K562 (cell line): ENCODE measurements at regions not wholly inside any gene's neighbourhood (a gene's known extent, or its start where the extent isn't known, plus 50 kb on each side); places are given as distances from the start of the nearest gene placed in this dataset.
"Not testable (repeated sequence)": the region's sequence is repeated elsewhere in the genome, so short reads cannot be mapped to it uniquely, and the experiment has no call there.

Source experiments
- ATAC-seq: fragments of 200-7000 bp; cut with Tn5 transposase; 3 replicates; pipeline ENCODE4 v1.9.1; 2020; ENCODE audit warnings: moderate library complexity
- BruUV-seq: library from RNA; stranded (reverse); fragments of 400-500 nt; replicated peaks from 2 replicates; lab custom pipeline; 2021; lab: Mats Ljungman, UMichigan
- CTCF ChIA-PET: fragments of 300-600 bp; formaldehyde crosslinking; extraction: SDS; loops from one replicate; lab custom pipeline; 2021; ENCODE audit warnings: low intra/inter-chr PET ratio; lab: Yijun Ruan, JAX
- POLR2A ChIA-PET: fragments of 300-600, 350-650 bp; sonication (Branson Sonifier 250); formaldehyde crosslinking; extraction: SDS; loops from one replicate; lab custom pipeline; 2021; ENCODE audit warnings: antibody characterized with exemption, inconsistent platforms; lab: Yijun Ruan, JAX
- DNase-seq, 4 experiments: peaks; one replicate each; pipeline versions ENCODE4 v3.0.0 to v3.0.0-alpha.2; 2011 to 2018; ENCODE audit warnings: low spot score in 3 of 4, mixed read lengths in 3 of 4; ENCODE audit errors: extremely low read depth in 1 of 4
- FAIRE-seq: peaks from 2 replicates; lab custom pipeline; 2011; peaks lifted over from hg19 to GRCh38; lab: Jason Lieb, UNC
- H2AFZ ChIP-seq: 2 replicates; pipeline ENCODE4 v1.6.0; 2011; ENCODE audit warnings: low read depth, low read length, control low read depth, inconsistent platforms
- H3K27ac ChIP-seq: fragments of 200-600 bp; 3 replicates; pipeline ENCODE4 v1.8.0; 2011; ENCODE audit warnings: low read depth, mild to moderate bottlenecking, control low read depth, inconsistent platforms, low read length, moderate library complexity, mixed read lengths; ENCODE audit errors: extremely low read depth
- H3K27me3 ChIP-seq, 2 experiments: fragments of 300-600 bp in 1 of 2; 2 replicates in 1 of 2; 3 replicates in 1 of 2; pipeline versions ENCODE4 v1.6.0 to v1.8.0; 2011; ENCODE audit warnings: inconsistent platforms in 2 of 2, low read length in 2 of 2, mild to moderate bottlenecking in 1 of 2, mixed read lengths in 1 of 2, moderate library complexity in 1 of 2; ENCODE audit not compliant: control insufficient read depth in 2 of 2, insufficient read depth in 2 of 2
- H3K36me3 ChIP-seq: fragments of 300-600 bp; 3 replicates; pipeline ENCODE4 v1.8.0; 2011; ENCODE audit warnings: mild to moderate bottlenecking, low read length, inconsistent platforms; ENCODE audit not compliant: control insufficient read depth, insufficient read depth
- H3K4me1 ChIP-seq, 2 experiments: fragments of 200-600 bp in 1 of 2; replicated peaks in 1 of 2; 2 replicates in 1 of 2; 3 replicates in 1 of 2; pipeline versions ENCODE4 v1.5.1 to v1.8.0; 2011; ENCODE audit warnings: inconsistent platforms in 2 of 2, low read length in 2 of 2, mild to moderate bottlenecking in 1 of 2, mixed read lengths in 1 of 2, moderate library complexity in 1 of 2; ENCODE audit not compliant: control insufficient read depth in 2 of 2, insufficient read depth in 2 of 2
- H3K4me2 ChIP-seq: 2 replicates; pipeline ENCODE4 v1.6.1; 2011; ENCODE audit warnings: low read length, control low read depth, inconsistent platforms, mixed read lengths; ENCODE audit not compliant: insufficient read depth
- H3K4me3 ChIP-seq: fragments of 200-600 bp; sonication (generic), shearing (Covaris generic); 2 replicates; pipeline ENCODE4 v1.5.1; 2016; ENCODE audit warnings: control low read depth, inconsistent platforms
- H3K79me2 ChIP-seq: fragments of 200-600 bp; 3 replicates; pipeline ENCODE4 v1.8.0; 2011; ENCODE audit warnings: low read length, inconsistent platforms; ENCODE audit not compliant: control insufficient read depth, insufficient read depth
- H3K9ac ChIP-seq, 2 experiments: 2 replicates each; pipeline versions ENCODE4 v1.6.0 to v1.6.1; 2011; ENCODE audit warnings: low read depth in 2 of 2, low read length in 2 of 2, control low read depth in 1 of 2, inconsistent platforms in 1 of 2, mild to moderate bottlenecking in 1 of 2, mixed read lengths in 1 of 2; ENCODE audit not compliant: insufficient read depth in 1 of 2
- H3K9me1 ChIP-seq: one replicate; pipeline ENCODE4 v1.6.0; 2011; ENCODE audit warnings: inconsistent platforms, mild to moderate bottlenecking, low read length, moderate library complexity; ENCODE audit not compliant: control insufficient read depth, insufficient read depth
- H3K9me3 ChIP-seq: replicated peaks from 2 replicates; pipeline ENCODE4 v1.5.1; 2011; ENCODE audit warnings: low read depth, low read length, inconsistent platforms; ENCODE audit not compliant: control insufficient read depth, insufficient read depth
- H4K20me1 ChIP-seq: replicated peaks from 2 replicates; pipeline ENCODE4 v1.6.1; 2011; ENCODE audit warnings: low read length, inconsistent platforms, mixed read lengths; ENCODE audit not compliant: control insufficient read depth, insufficient read depth
- ATF3 ChIP-seq, 2 experiments: fragments of 450-650 bp in 1 of 2; sonication (generic) in 1 of 2; formaldehyde crosslinking in 1 of 2; IDR thresholded peaks in 1 of 2; conservative IDR thresholded peaks in 1 of 2; 2 replicates each; pipeline versions ENCODE4 v1.6.1 to v1.8.1; 2016 to 2023; ENCODE audit warnings: mild to moderate bottlenecking in 2 of 2, moderate library complexity in 2 of 2, inconsistent platforms in 1 of 2, missing genetic modification reagents in 1 of 2
- PRDM10 ChIP-seq: fragments of 450-650 bp; IDR thresholded peaks from 2 replicates; pipeline ENCODE4 v1.6.1; 2018; ENCODE audit not compliant: partially characterized antibody
- TBP ChIP-seq: optimal IDR thresholded peaks from 2 replicates; pipeline ENCODE3; 2011; ENCODE audit warnings: low read depth, low read length, improper control_type of control experiment
- WGBS: fragments of 100-300 bp; shearing (Covaris generic); methylation state at CpG from one replicate; pipeline ENCODE4 v1.1.6; 2016; ENCODE audit warnings: low coverage, mixed read lengths; ENCODE audit not compliant: insufficient coverage; ENCODE audit errors: missing lambda C conversion rate; 5-methylcytosine and 5-hydroxymethylcytosine counted together
- in situ Hi-C: fragments of 300-500 bp; cut with MboI; formaldehyde crosslinking; loops from 4 replicates; pipeline ENCODE4 v1.15.0; 2018; ENCODE audit warnings: inconsistent platforms, mixed read lengths
- intact Hi-C: fragments of 100-400 bp; cut with micrococcal nuclease; formaldehyde crosslinking; loops from 2 replicates; pipeline ENCODE4 v1.14.2; 2022

GRCh38 chr13:105678072-105678471, 857.4 kb downstream of the EFNB2 start (continued):
- TF ChIP-seq PRDM10, result no peak

GRCh38 chr13:105672881-105673280, 862.6 kb downstream of the EFNB2 start:
- Histone ChIP-seq H3K4me2 (no peak overlapping the region), H2AFZ (no peak overlapping the region), H3K79me2 (no peaks in the 10 kb centered on the region), H3K9me1 (no peaks in the 10 kb centered on the region), H4K20me1 (no peaks in the 10 kb centered on the region), H3K9me3 (no peaks in the 10 kb centered on the region), H3K27me3 (no peaks in the 10 kb centered on the region), H3K4me1 (no peaks in the 10 kb centered on the region), H3K4me3 (no peak overlapping the region), H3K9ac (no peak overlapping the region), H3K36me3 (no peaks in the 10 kb centered on the region), H3K27ac (no peak overlapping the region)
- CTCF ChIA-PET, result no interaction called here
- no peak for TF ChIP-seq TBP
- peak; percentile 20; the same call in 1 of the 2 replicates for TF ChIP-seq ATF3 (IDR thresholded peaks at IDR 0.05)
- no peak for TF ChIP-seq ATF3 (CRISPR knock-in tag; conservative IDR thresholded peaks at IDR 0.05)
- intact Hi-C loops, result no loop called here
- WGBS, result 0% methylated on average over 3 of the region's 4 CpGs
- in situ Hi-C loops, result no loop called here
- BruUV-seq, result no TSS peak
- DNase-seq, result no peak
- FAIRE-seq, result no peak
- POLR2A ChIA-PET, result no interaction called here
- no peak for ATAC-seq

GRCh38 chr13:105671131-105671530, 864.3 kb downstream of the EFNB2 start:
- H3K79me2 ChIP-seq, H3K9me1 ChIP-seq, H4K20me1 ChIP-seq, FAIRE-seq, POLR2A ChIA-PET, H3K4me1 ChIP-seq, in situ Hi-C loops, H3K27me3 ChIP-seq, CTCF ChIA-PET, H3K4me2 ChIP-seq, DNase-seq, intact Hi-C loops, H3K36me3 ChIP-seq, ATAC-seq, H3K4me3 ChIP-seq, H3K27ac ChIP-seq, H2AFZ ChIP-seq, H3K9ac ChIP-seq, H3K9me3 ChIP-seq, BruUV-seq: not testable (repeated sequence)
- WGBS, result 5% methylated on average over 3 of the region's 9 CpGs
